RWPE1 (cell line): ENCODE measurements at regions not wholly inside any gene's neighbourhood (a gene's known extent, or its start where the extent isn't known, plus 50 kb on each side); places are given as distances from the start of the nearest gene placed in this dataset.

ENCODE experiments used
- CTCF ChIA-PET: fragments of 350-600 bp; sonication (Branson Sonifier 250); formaldehyde crosslinking; extraction: SDS; loops from one replicate; lab custom pipeline; 2021; lab: Yijun Ruan, JAX
- POLR2A ChIA-PET: fragments of 400-600 bp; formaldehyde crosslinking; extraction: SDS; loops from one replicate; lab custom pipeline; 2020; ENCODE audit warnings: antibody characterized with exemption; ENCODE audit not compliant: low non-redundant PET; lab: Yijun Ruan, JAX
- DNase-seq: peaks from one replicate; pipeline ENCODE4 v3.0.0; 2012; ENCODE audit warnings: low spot score
- H3K27ac ChIP-seq: fragments of 450-650 bp; 2 replicates; pipeline ENCODE4 v1.5.1; 2017
- TF ChIP-seq, protein P1 (sequence below): fragments of 450-650 bp; conservative IDR thresholded peaks from 2 replicates; pipeline ENCODE4 v1.5.1; 2017; ENCODE audit warnings: low read depth, mild to moderate bottlenecking

DNA sequence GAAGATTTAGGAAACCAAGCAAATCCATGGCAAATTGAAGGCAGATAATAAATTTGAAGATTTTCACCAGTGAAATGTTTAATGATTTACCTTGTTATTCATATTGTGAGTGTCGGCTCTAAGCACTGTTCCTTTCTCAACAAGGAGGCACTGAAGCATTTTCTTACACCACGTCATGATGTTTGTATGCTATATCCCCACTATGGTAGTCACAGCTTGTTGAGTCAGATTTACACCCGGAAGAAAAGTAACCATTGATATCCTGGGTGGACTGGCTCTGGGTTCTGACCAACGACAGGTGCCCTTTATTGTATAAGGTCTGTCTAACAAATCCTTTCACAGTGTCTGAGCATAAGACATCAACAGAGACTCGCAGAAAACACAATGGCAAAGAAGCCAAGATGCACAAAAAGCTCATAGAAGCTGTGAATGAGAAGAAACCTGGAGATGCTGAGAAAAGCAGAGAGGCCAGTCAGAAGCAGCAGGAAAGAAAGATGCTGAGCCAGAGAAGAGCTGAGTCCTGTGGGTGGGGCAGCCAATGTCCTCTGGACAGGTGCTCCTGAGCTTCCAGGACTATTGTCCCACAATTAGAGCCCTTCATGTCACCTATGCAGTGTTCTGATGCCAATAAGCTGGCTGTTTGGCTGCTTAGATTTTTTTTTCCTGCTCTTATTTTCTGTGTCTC, 49.7 kb upstream of the ARHGAP5 start:
- CTCF ChIA-PET: no interaction called here
- peak; percentile 41 for DNase-seq
- TF ChIP-seq, protein P1, sequence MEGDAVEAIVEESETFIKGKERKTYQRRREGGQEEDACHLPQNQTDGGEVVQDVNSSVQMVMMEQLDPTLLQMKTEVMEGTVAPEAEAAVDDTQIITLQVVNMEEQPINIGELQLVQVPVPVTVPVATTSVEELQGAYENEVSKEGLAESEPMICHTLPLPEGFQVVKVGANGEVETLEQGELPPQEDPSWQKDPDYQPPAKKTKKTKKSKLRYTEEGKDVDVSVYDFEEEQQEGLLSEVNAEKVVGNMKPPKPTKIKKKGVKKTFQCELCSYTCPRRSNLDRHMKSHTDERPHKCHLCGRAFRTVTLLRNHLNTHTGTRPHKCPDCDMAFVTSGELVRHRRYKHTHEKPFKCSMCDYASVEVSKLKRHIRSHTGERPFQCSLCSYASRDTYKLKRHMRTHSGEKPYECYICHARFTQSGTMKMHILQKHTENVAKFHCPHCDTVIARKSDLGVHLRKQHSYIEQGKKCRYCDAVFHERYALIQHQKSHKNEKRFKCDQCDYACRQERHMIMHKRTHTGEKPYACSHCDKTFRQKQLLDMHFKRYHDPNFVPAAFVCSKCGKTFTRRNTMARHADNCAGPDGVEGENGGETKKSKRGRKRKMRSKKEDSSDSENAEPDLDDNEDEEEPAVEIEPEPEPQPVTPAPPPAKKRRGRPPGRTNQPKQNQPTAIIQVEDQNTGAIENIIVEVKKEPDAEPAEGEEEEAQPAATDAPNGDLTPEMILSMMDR: no peak
- POLR2A ChIA-PET: no interaction called here
- H3K27ac ChIP-seq: no peak overlapping the region
